ENCODE measurements at regions not wholly inside any gene's neighbourhood (a gene's known extent, or its start where the extent isn't known, plus 50 kb on each side); places are given as distances from the start of the nearest gene placed in this dataset.

GRCh38 chr1:39085174-39085573, 59.0 kb downstream of the NDUFS5 start:
- DNase-seq = no peak

GRCh38 chr1:39086386-39086785, 60.2 kb downstream of the NDUFS5 start:
- DNase-seq = no peak

- peak; percentile 8 for DNase-seq
Measured at GRCh38 chr1:39086865-39087409, 60.8 kb downstream of the NDUFS5 start.

- DNase-seq = no peak
Measured at GRCh38 chr1:39087435-39087834, 61.3 kb downstream of the NDUFS5 start.

- no peak for DNase-seq
Measured at GRCh38 chr1:39088658-39089057, 62.5 kb downstream of the NDUFS5 start.

GRCh38 chr1:39089931-39090521, 63.9 kb downstream of the NDUFS5 start:
- peak; percentile 49 for DNase-seq

- DNase-seq = no peak
Measured at GRCh38 chr1:39090757-39091380, 64.7 kb downstream of the NDUFS5 start.

GRCh38 chr1:39091845-39092645, 65.9 kb downstream of the NDUFS5 start:
- DNase-seq = peak; percentile 50

GRCh38 chr1:39094685-39095084, 68.5 kb downstream of the NDUFS5 start:
- DNase-seq = no peak

GRCh38 chr1:39098546-39099250, 72.5 kb downstream of the NDUFS5 start:
- peak; percentile 83 for DNase-seq

GRCh38 chr1:39102537-39103327, 76.6 kb downstream of the NDUFS5 start:
- DNase-seq = peak; percentile 78

- peak; percentile 19 for DNase-seq
Measured at GRCh38 chr1:39103328-39104157, 77.4 kb downstream of the NDUFS5 start.

GRCh38 chr1:39104158-39105060, 78.3 kb downstream of the NDUFS5 start:
- peak; percentile 53 for DNase-seq

- peak; percentile 52 for DNase-seq
Measured at GRCh38 chr1:39105061-39105840, 79.1 kb downstream of the NDUFS5 start.

- DNase-seq = peak; percentile 46
Measured at GRCh38 chr1:39105841-39106765, 80.0 kb downstream of the NDUFS5 start.

GRCh38 chr1:39106801-39107327, 80.7 kb downstream of the NDUFS5 start:
- DNase-seq = no peak

- DNase-seq = peak; percentile 55
Measured at GRCh38 chr1:39107341-39108290, 81.5 kb downstream of the NDUFS5 start.
